ENCODE measurements at regions not wholly inside any gene's neighbourhood (a gene's known extent, or its start where the extent isn't known, plus 50 kb on each side); places are given as distances from the start of the nearest gene placed in this dataset.
"Not testable (repeated sequence)": the region's sequence is repeated elsewhere in the genome, so short reads cannot be mapped to it uniquely, and the experiment has no call there.

- Mint-ChIP-seq H3K27ac (ENCODE audit: low read depth, unreplicated experiment) (no peak overlapping the region), H3K9me3 (ENCODE audit: unreplicated experiment) (no peaks in the 10 kb centered on the region)
Measured at GRCh38 chr5:86507574-86507973, 110.2 kb upstream of the COX7C start.

GRCh38 chr5:86510330-86510915 is 107.3 kb upstream of the COX7C start:
- H3K9me3 Mint-ChIP-seq (ENCODE audit: unreplicated experiment); H3K27me3 Mint-ChIP-seq (ENCODE audit: insufficient read depth, unreplicated experiment); intact Hi-C loops (cut with micrococcal nuclease); H3K27ac Mint-ChIP-seq (ENCODE audit: low read depth, unreplicated experiment); H3K36me3 Mint-ChIP-seq (ENCODE audit: insufficient read depth, unreplicated experiment); H3K4me1 Mint-ChIP-seq (ENCODE audit: insufficient read depth, unreplicated experiment); POLR2A ChIA-PET; DNase-seq (ENCODE audit: unreplicated experiment); BruUV-seq (replicated peaks); H3K4me3 Mint-ChIP-seq (ENCODE audit: unreplicated experiment): not testable (repeated sequence)
- CTCF ChIA-PET, result interaction anchor here (0.6 kb wide), 1 partner anchor 36 kb away, joined by 4 read pairs; no protein-coding TSS in a partner anchor

More at GRCh38 chr5:86507574-86507973, 110.2 kb upstream of the COX7C start:
- H3K27me3 Mint-ChIP-seq (ENCODE audit: insufficient read depth, unreplicated experiment), result no peaks in the 10 kb centered on the region
- TF ChIP-seq CTCF (IDR thresholded peaks at IDR 0.05; ENCODE audit: unreplicated experiment), result no peak
- DNase-seq (ENCODE audit: unreplicated experiment), result no peak
- intact Hi-C loops (cut with micrococcal nuclease), result no loop called here
- H3K36me3 Mint-ChIP-seq (ENCODE audit: insufficient read depth, unreplicated experiment), result no peaks in the 10 kb centered on the region
- ChIA-PET CTCF (no interaction called here), POLR2A (no interaction called here)
- no peaks in the 10 kb centered on the region for H3K4me1 Mint-ChIP-seq (ENCODE audit: insufficient read depth, unreplicated experiment)
- H3K4me3 Mint-ChIP-seq (ENCODE audit: unreplicated experiment), result no peak overlapping the region
- no TSS peak for BruUV-seq (replicated peaks)

DNA sequence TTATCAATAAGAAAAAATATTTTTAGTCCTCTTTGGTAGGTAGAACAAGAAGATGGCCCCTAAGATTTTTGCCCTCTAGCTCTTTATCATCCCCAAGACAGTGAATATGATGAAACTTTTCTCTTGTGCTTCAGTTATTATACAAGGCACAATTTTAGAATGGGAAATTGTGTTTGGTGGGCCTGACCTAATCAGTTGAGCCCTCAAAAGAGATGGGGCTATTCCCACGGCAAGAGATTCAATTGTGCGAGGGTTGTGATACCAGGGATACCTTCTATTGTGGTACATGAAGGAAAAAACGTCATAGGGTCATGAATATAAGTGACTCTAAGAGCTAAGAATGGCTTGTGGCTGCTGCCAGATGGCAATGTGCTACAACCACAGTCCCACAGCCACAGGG is 94.0 kb upstream of the COX7C start:
- ChIA-PET CTCF (interaction anchor here (0.5 to 0.6 kb wide), 3 partner anchors 1332 to 1687 kb away, joined by 3 read pairs; no protein-coding TSS in a partner anchor), POLR2A (no interaction called here)
- Mint-ChIP-seq H3K27ac (ENCODE audit: low read depth, unreplicated experiment) (no peak overlapping the region), H3K4me1 (ENCODE audit: insufficient read depth, unreplicated experiment) (no peaks in the 10 kb centered on the region), H3K36me3 (ENCODE audit: insufficient read depth, unreplicated experiment) (peaks cover 13% of the 10 kb centered on the region), H3K27me3 (ENCODE audit: insufficient read depth, unreplicated experiment) (peaks cover 63% of the 10 kb centered on the region), H3K4me3 (ENCODE audit: unreplicated experiment) (no peak overlapping the region), H3K9me3 (ENCODE audit: unreplicated experiment) (peaks cover 6% of the 10 kb centered on the region)
- DNase-seq (ENCODE audit: unreplicated experiment), result no peak
- intact Hi-C loops (cut with micrococcal nuclease), result no loop called here
- no TSS peak for BruUV-seq (replicated peaks)
- no peak for TF ChIP-seq CTCF (IDR thresholded peaks at IDR 0.05; ENCODE audit: unreplicated experiment)

- H3K4me1 Mint-ChIP-seq (ENCODE audit: insufficient read depth, unreplicated experiment), result no peaks in the 10 kb centered on the region
- no TSS peak for BruUV-seq (replicated peaks)
- TF ChIP-seq CTCF (IDR thresholded peaks at IDR 0.05; ENCODE audit: unreplicated experiment), result no peak
- peaks cover 6% of the 10 kb centered on the region for H3K9me3 Mint-ChIP-seq (ENCODE audit: unreplicated experiment)
- no peak for DNase-seq (ENCODE audit: unreplicated experiment)
- intact Hi-C loops (cut with micrococcal nuclease), result no loop called here
- no peak overlapping the region for H3K27ac Mint-ChIP-seq (ENCODE audit: low read depth, unreplicated experiment)
- peaks cover 13% of the 10 kb centered on the region for H3K36me3 Mint-ChIP-seq (ENCODE audit: insufficient read depth, unreplicated experiment)
- CTCF ChIA-PET, result interaction anchor here (0.6 kb wide), 1 partner anchor 297 kb away, joined by 3 read pairs; no protein-coding TSS in a partner anchor
- POLR2A ChIA-PET, result no interaction called here
- H3K27me3 Mint-ChIP-seq (ENCODE audit: insufficient read depth, unreplicated experiment), result peaks cover 78% of the 10 kb centered on the region
- H3K4me3 Mint-ChIP-seq (ENCODE audit: unreplicated experiment), result no peak overlapping the region
Measured at GRCh38 chr5:86525622-86526021, 92.1 kb upstream of the COX7C start.

Data from MCF 10A (cell line).